Retinal pigment epithelial cell (primary cell): ENCODE measurements at regions not wholly inside any gene's neighbourhood (a gene's known extent, or its start where the extent isn't known, plus 50 kb on each side); places are given as distances from the start of the nearest gene placed in this dataset.

Experiments used
- DNase-seq: peaks from one replicate; pipeline ENCODE4 v3.0.0-alpha.2; 2010; ENCODE audit warnings: low read depth
- H3K4me3 ChIP-seq: 2 replicates; pipeline ENCODE4 v1.5.1; 2011; ENCODE audit warnings: mild to moderate bottlenecking, low read length, control low read depth, moderate library complexity
- TF ChIP-seq, protein P1 (sequence below): conservative IDR thresholded peaks from 2 replicates; pipeline ENCODE4 v1.5.1; 2011; ENCODE audit warnings: low read depth, low read length, control low read depth, inconsistent platforms

- TF ChIP-seq, protein P1, sequence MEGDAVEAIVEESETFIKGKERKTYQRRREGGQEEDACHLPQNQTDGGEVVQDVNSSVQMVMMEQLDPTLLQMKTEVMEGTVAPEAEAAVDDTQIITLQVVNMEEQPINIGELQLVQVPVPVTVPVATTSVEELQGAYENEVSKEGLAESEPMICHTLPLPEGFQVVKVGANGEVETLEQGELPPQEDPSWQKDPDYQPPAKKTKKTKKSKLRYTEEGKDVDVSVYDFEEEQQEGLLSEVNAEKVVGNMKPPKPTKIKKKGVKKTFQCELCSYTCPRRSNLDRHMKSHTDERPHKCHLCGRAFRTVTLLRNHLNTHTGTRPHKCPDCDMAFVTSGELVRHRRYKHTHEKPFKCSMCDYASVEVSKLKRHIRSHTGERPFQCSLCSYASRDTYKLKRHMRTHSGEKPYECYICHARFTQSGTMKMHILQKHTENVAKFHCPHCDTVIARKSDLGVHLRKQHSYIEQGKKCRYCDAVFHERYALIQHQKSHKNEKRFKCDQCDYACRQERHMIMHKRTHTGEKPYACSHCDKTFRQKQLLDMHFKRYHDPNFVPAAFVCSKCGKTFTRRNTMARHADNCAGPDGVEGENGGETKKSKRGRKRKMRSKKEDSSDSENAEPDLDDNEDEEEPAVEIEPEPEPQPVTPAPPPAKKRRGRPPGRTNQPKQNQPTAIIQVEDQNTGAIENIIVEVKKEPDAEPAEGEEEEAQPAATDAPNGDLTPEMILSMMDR = no peak
- peak; percentile 13 for DNase-seq
- H3K4me3 ChIP-seq = no peak overlapping the region
Measured at GRCh38 chr20:19833395-19833794, 75.3 kb downstream of the RIN2 start.

- no peak for DNase-seq
- TF ChIP-seq, protein P1 = no peak
- H3K4me3 ChIP-seq = no peak overlapping the region
Measured at GRCh38 chr20:19834287-19834686, 76.2 kb downstream of the RIN2 start.

- H3K4me3 ChIP-seq = no peak overlapping the region
- DNase-seq = no peak
- TF ChIP-seq, protein P1 = no peak
Measured at GRCh38 chr20:19834783-19835182, 76.7 kb downstream of the RIN2 start.

DNA sequence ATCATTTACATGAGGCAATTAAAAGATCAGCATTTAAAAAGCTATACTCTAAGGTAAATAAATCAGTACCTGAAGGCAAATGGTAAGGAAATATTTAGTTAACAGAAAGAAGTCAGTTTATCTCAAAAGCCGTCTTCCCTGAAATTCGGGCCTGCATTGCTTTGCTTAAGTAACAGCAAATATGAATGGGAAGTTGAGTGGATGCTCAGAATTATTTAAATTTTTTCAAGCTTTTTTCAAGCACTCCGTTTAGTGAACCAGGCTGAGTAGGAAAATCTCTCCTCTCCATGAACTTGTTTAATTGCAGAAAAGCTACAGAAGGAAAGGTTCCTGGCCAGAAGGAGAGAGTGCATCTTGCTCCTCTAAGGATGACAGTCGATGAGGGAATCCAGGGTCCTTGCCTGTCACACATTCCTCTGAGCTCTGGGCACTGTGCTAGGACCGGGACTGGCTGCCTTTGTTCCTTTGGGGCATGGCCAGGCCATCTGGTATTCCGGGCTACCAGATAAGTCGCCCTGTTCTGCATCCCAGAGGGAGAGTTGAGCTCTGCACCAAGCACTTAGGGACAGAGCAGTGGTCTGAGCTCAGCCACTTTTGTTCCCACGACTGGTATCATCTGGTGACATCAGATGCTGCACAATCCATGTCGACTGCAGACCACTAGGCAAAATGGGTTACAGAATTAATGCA, 77.6 kb downstream of the RIN2 start:
- DNase-seq = no peak
- no peak overlapping the region for H3K4me3 ChIP-seq
- TF ChIP-seq, protein P1 = no peak

DNA sequence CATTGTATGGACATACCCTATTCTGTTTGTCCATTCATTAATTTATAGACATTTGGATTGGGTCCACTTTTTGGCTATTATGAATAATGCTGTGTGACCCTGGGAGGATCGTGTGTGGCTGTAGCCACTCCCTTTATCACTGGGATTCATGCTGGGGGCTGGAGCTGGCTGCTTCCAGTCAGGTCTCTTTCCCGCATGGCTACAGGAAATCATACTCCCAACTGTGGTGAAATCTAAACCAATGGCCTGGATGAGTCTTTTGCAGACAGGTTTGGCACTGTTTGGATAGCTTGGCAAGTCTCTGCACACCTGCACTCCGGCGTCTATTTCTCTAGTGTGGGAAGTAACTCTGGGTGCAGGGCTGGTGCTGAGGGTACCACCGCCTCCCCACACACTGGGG, 80.4 kb downstream of the RIN2 start:
- TF ChIP-seq, protein P1 = no peak
- no peak overlapping the region for H3K4me3 ChIP-seq
- DNase-seq = no peak

DNA sequence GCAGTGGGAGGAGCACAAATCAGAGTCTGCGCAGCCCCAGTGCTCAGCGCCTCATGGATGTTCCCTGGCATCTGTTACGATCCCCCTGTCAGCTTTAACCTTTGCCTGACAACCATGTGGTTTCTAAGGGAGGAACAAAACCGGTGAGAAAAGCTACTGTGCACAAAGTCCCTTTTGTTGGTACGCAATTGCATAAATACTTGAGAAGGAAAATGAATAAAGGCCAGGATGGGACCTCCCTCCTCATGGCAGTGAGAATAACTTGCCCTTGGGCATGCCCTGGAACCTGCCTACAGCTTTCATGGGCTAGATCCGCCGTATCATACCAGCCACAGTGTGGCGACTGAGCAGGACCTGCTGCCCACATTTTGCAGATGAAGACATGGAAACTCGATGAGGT, 81.0 kb downstream of the RIN2 start:
- no peak for DNase-seq
- TF ChIP-seq, protein P1 = no peak
- no peak overlapping the region for H3K4me3 ChIP-seq

- H3K4me3 ChIP-seq = no peak overlapping the region
- no peak for DNase-seq
- TF ChIP-seq, protein P1 = no peak
Measured at GRCh38 chr20:19840111-19840710, 82.2 kb downstream of the RIN2 start.
